Neuron (in vitro differentiated cells): ENCODE measurements at regions not wholly inside any gene's neighbourhood (a gene's known extent, or its start where the extent isn't known, plus 50 kb on each side); places are given as distances from the start of the nearest gene placed in this dataset.
"Not testable (repeated sequence)": the region's sequence is repeated elsewhere in the genome, so short reads cannot be mapped to it uniquely, and the experiment has no call there.

Experiments used
- H2AFZ ChIP-seq: one replicate; pipeline ENCODE4 v1.6.1; 2013; ENCODE audit warnings: low read depth, mild to moderate bottlenecking, inconsistent platforms, low read length, moderate library complexity
- H3K27me3 ChIP-seq: one replicate; pipeline ENCODE4 v1.6.1; 2013; ENCODE audit warnings: low read length; ENCODE audit not compliant: insufficient read depth
- H3K36me3 ChIP-seq: one replicate; pipeline ENCODE4 v1.6.1; 2013; ENCODE audit warnings: low read length; ENCODE audit not compliant: insufficient read depth
- H3K4me1 ChIP-seq: one replicate; pipeline ENCODE4 v1.6.1; 2013; ENCODE audit warnings: low read length; ENCODE audit not compliant: insufficient read depth
- H3K4me3 ChIP-seq: 2 replicates; pipeline ENCODE4 v1.5.1; 2013; ENCODE audit warnings: mild to moderate bottlenecking, low read length, moderate library complexity
- H3K9me3 ChIP-seq: one replicate; pipeline ENCODE4 v1.6.1; 2013; ENCODE audit warnings: low read length

DNA sequence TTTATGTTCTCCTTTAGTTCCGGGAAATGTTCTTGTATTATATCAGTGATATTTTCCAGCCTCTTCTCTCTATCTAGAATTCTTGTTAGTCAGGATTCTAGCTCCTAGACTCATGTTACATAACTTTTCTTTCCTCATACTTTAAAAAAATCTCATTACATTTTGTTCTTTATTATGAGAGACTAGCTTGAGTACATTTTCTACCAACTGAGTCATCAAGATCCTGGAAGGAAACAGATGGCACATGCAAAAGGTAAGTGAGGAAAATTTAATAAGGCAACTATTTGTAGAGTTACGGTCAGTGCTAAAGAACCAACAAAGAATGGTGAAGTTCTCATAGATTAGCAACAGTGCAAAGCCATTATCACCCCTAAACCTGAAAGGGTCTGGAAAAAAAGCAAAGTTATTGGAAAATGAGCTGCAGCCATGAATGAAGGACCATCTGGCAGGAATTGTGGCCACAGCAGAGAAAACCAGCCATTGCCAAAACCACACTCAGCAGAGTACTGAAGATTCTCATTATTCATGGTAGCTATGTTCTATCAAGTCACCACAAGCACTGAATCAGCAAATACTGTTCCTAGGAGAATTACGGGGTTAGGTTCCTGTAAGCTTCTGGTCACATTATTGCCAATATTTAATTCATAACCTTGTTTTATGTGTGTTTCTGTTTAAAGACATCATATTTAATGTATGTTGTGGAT lies 98.3 kb upstream of the C7orf33 start:
- Histone ChIP-seq H3K9me3 (peaks cover 7% of the 10 kb centered on the region), H2AFZ (no peak overlapping the region), H3K4me1 (no peaks in the 10 kb centered on the region), H3K4me3 (no peak overlapping the region), H3K36me3 (no peaks in the 10 kb centered on the region), H3K27me3 (no peaks in the 10 kb centered on the region)

DNA sequence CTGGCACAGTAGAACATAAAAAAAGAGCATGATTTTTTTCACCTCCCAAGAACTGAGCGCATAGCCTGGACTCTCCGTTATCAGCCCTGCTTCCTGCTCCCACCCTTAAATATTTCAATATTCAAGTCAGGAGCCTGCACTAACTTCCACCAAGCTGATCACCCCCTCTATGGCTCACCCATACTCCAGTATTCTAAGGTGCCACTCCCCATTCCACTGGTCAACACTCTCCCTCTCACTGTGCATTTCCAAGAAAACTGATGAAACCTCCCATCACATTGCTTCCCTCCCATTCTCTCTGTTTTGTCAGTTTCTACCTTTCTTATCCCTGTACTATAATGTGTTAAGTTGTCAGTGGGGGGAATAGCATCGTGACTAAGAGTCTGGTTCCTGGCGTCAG lies 95.0 kb upstream of the C7orf33 start:
- peaks cover 7% of the 10 kb centered on the region for H3K9me3 ChIP-seq
- no peaks in the 10 kb centered on the region for H3K36me3 ChIP-seq
- no peaks in the 10 kb centered on the region for H3K4me1 ChIP-seq
- H3K27me3 ChIP-seq = no peaks in the 10 kb centered on the region
- no peak overlapping the region for H2AFZ ChIP-seq
- H3K4me3 ChIP-seq = no peak overlapping the region

DNA sequence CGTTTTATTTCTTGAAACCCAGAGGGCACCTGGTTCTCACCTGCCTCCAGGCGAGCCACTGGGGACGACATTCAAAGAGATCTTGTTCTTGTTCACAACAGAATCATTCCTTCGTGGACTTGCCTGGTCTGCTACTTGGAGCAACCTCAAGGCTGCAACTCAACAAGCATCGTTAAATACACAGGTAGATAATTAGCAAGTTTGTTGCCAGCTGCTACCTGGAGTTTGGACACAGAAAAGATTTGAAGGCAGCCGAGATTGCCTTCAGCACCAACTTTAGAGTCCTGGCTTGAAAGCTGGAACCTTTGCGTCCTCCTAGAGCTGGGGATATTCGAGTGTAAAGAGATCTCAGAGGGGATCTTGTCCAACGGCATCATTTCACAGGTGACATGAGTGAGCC lies 89.6 kb upstream of the C7orf33 start:
- H3K9me3 ChIP-seq = no peaks in the 10 kb centered on the region
- peak overlapping the region; percentile 71 for H2AFZ ChIP-seq
- H3K36me3 ChIP-seq = no peaks in the 10 kb centered on the region
- no peak overlapping the region for H3K4me3 ChIP-seq
- H3K27me3 ChIP-seq = no peaks in the 10 kb centered on the region
- peaks cover 13% of the 10 kb centered on the region for H3K4me1 ChIP-seq

DNA sequence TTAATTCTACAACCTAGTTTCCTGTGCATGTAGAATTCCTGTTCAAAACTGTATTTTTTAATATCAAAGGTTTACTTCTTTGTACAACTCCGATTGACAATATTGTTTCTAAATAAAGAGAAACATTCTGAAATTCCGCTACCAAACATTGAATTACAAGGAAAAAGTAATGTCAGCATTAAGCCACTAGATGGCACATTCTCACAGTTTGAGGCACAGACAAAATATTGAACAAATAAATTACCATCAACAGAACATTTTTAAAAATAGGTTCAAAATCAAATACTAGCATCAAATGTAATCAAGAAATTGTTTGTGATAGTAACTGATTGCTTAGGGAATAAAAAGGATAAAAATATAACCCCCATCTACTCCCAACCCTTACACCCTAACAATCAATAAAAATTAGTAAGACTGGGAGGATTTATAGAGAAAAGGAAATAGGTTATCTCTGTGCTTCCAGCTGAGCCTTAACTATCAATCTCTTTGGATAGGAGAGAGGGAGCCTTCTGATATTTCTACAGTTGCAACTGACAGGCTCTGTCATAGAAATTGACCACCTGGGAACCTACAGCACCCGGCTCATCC lies 86.6 kb upstream of the C7orf33 start:
- Histone ChIP-seq H3K9me3 (no peaks in the 10 kb centered on the region), H2AFZ (no peak overlapping the region), H3K4me3 (no peak overlapping the region), H3K27me3 (no peaks in the 10 kb centered on the region), H3K4me1 (peaks cover 13% of the 10 kb centered on the region), H3K36me3 (no peaks in the 10 kb centered on the region)

DNA sequence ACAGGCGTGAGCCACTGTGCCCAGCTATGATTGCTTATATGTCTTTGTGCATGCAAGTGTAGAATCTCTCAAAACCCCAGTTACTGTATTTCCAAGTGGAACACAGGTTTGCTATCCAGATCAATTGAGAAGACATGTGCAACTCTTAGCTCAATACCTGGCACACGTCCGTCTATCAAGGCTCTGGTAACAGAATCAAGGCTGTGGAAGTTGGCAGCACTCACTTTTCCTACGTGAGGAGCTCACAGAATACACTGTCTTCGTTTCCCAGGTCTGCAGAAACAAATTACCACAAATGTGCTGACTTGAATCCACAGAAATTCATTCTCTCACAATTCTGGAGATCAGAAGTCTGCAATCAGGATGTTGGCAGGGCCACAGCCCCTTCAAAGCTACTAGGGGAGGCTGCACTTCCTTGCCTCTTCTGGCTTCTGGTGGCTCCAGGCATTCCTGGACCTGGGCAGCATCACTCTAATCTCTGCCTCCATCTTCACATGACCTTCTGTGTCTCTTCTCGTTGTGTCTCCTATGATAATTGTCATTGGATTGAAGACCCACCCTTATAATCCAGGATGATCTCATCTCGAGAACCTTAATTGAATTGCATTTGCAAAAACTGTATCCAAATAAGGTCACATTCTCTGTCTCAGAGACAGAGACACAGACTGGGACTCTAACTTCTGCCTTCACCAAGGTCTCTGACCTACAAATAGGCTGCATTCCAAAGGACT lies 84.8 kb upstream of the C7orf33 start:
- Histone ChIP-seq H2AFZ (no peak overlapping the region), H3K4me3 (no peak overlapping the region), H3K36me3 (no peaks in the 10 kb centered on the region), H3K27me3 (no peaks in the 10 kb centered on the region), H3K9me3 (no peaks in the 10 kb centered on the region), H3K4me1 (peaks cover 13% of the 10 kb centered on the region)

DNA sequence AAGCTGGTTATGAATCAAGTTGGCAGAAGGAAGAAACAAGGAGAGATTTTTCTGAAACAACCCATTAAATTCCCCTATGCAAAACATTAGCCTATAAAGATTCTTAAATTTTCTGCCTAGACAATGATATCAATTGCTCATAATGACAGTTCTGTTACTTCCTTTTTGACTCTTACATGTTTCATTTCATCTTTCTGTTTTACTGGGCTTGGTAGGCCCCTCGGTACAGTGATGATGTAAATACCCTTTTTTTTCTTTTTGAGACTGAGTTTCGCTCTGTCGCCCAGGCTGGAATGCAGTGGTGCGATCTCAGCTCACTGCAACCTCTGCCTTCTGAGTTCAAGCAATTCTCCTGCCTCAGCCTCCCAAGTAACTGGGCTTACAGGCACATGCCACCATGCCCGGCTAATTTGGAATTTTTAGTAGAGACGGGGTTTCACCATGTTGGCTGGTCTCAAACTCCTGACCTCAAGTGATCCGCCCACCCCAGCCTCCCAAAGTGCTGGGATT lies 83.4 kb upstream of the C7orf33 start:
- H3K4me3 ChIP-seq = not testable (repeated sequence)

DNA sequence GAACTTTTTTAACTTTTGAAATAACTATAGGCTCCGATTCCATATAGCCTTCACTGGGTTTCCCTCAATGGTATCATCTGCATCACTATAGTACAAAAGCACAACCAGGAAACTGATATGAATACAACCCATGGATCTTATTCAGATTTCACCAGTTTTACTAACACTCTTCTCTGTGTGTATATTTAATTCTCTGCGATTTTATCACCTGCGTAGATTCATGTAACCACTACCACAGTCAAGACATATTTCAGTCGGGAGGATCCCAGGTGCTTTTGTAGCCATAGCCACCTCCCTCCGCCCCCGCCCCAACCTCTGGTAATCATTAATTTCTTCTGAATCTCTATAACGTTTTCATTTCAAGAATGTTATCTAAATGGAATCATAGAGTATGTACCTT lies 82.8 kb upstream of the C7orf33 start:
- Histone ChIP-seq H2AFZ (no peak overlapping the region), H3K27me3 (no peaks in the 10 kb centered on the region), H3K9me3 (no peaks in the 10 kb centered on the region), H3K36me3 (no peaks in the 10 kb centered on the region), H3K4me3 (no peak overlapping the region), H3K4me1 (no peaks in the 10 kb centered on the region)

More for the DNA sequence above, 83.4 kb upstream of the C7orf33 start:
- not testable (repeated sequence) for H3K36me3 ChIP-seq, H3K9me3 ChIP-seq, H2AFZ ChIP-seq, H3K27me3 ChIP-seq, H3K4me1 ChIP-seq

DNA sequence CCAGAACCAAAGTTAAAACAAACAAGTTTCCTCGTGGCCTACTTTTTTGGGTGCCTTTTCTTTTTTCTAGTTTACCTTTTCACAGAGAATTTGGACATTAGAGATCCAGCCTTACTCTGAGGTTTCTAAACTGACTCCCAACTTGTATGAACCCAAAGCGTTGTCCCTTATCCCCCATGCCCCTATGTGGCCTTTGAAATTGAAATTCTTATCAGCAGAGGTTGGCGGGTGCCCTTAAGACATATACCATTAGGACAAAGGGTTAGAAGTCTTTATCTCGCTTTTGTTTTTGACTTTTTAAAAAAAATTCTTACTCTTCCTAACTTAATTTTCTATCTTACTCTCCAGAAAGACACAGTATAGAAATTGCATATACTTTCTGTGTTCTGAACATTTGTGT lies 76.3 kb upstream of the C7orf33 start:
- no peaks in the 10 kb centered on the region for H3K27me3 ChIP-seq
- H3K36me3 ChIP-seq = no peaks in the 10 kb centered on the region
- H3K9me3 ChIP-seq = no peaks in the 10 kb centered on the region
- H3K4me1 ChIP-seq = no peaks in the 10 kb centered on the region
- no peak overlapping the region for H2AFZ ChIP-seq
- no peak overlapping the region for H3K4me3 ChIP-seq

DNA sequence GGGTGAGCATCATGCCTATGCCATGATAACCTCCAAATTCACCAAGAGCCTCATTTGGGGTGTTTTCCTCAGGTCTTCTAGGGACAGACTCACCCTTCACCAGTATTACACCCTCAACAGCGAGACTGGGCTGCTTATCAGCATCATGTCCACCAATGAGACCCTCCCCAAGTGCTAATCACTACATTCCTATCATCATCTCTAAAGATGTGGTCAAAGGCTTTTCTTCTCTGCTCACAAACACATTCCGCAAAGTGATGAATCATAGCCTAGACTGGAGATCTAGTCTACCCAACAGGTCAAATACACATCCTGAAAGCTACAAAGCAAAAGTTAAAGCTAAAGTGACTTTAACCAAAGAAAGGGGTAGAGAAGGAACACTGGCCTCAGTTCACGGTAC lies 75.3 kb upstream of the C7orf33 start:
- H3K9me3 ChIP-seq = no peaks in the 10 kb centered on the region
- no peaks in the 10 kb centered on the region for H3K4me1 ChIP-seq
- no peak overlapping the region for H2AFZ ChIP-seq
- H3K4me3 ChIP-seq = no peak overlapping the region
- H3K36me3 ChIP-seq = no peaks in the 10 kb centered on the region
- H3K27me3 ChIP-seq = no peaks in the 10 kb centered on the region

DNA sequence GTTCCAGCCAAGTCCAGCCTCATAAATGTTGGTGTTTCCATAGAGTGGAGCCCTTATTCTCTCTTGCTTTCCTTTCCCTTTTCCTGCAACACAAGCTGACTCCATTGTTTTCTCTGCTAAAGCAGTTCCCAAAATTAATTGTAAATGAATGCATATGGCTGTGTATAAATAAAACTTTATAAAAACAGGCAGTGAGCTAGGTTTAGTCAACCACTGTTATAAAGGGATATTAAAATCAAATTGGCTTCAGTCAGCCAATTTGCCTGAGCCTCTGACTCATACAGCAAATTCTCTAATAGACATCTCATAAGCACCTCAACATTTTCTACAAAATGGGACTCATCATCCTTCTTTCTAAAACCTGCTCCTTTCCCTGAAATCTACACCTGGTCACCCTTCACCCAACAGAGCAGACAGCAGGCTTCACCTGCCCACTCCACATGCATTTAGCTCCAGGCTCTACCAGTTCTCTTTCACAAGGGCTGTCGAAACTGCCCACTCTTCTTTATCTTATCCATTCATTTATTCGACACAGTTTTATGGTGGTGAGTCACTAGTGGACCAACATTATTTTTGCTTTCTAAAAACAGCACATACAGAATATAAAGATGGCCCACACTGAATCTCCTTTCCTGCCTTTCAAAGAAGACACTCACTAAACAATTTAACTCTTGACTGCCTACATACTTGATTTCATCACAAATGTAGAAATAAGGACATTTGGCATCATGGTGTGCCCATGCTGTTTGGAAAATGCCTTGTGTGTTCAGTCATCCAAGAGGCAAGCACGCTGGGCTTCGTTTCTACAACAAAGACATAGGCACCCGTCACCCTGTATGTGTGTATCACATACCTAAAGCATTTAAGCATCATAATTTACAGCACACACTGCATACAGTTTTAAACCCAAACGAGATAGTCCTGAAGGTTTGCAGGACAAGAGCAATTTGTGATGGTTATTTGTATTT lies 74.6 kb upstream of the C7orf33 start:
- H3K9me3 ChIP-seq = no peaks in the 10 kb centered on the region
- H3K4me1 ChIP-seq = no peaks in the 10 kb centered on the region
- H3K36me3 ChIP-seq = no peaks in the 10 kb centered on the region
- H3K4me3 ChIP-seq = no peak overlapping the region
- H3K27me3 ChIP-seq = no peaks in the 10 kb centered on the region
- H2AFZ ChIP-seq = no peak overlapping the region

DNA sequence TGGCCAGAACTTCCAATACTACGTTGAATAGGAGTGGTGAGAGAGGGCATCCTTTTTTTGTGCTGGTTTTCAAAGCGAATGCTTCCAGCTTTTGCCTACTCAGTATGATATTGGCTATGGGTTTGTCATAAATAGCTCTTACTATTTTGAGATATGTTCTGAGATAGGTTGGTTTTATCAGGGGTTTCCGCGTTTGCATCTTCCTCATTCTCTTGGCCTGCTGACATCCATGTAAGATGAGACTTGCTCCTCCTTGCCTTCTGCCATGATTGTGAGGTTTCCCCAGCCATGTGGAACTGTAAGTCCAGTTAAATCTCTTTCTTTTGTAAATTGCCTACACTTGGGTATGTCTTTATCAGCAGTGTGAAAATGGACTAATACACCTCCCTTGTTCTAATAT lies 71.2 kb upstream of the C7orf33 start:
- not testable (repeated sequence) for H3K36me3 ChIP-seq, H3K9me3 ChIP-seq, H3K4me1 ChIP-seq, H3K4me3 ChIP-seq, H2AFZ ChIP-seq, H3K27me3 ChIP-seq

DNA sequence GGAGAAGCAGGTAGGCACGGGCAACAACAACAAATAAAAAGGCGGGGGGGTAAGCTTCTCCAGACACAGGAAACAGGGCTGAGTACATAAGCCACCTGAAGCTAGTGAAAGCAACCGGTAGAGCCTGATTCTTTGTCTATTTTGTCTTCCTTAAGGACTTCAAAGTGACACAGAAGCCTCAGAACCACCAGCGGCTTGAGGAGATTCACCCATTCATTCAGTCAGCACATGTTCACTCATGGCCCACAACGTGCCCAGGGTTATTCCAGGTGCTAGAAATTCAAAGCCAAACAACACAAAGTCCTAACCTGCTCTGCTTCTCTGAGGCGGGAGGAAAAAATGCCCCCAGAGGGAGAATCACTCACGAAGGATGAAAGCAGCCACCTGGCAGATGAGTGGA lies 69.3 kb upstream of the C7orf33 start:
- H3K9me3 ChIP-seq = no peaks in the 10 kb centered on the region
- H3K4me1 ChIP-seq = peaks cover 9% of the 10 kb centered on the region
- no peaks in the 10 kb centered on the region for H3K36me3 ChIP-seq
- no peak overlapping the region for H2AFZ ChIP-seq
- no peak overlapping the region for H3K4me3 ChIP-seq
- no peaks in the 10 kb centered on the region for H3K27me3 ChIP-seq
